Panc1 (cell line): ENCODE measurements at regions not wholly inside any gene's neighbourhood (a gene's known extent, or its start where the extent isn't known, plus 50 kb on each side); places are given as distances from the start of the nearest gene placed in this dataset.

ENCODE experiments used
- ATAC-seq: fragments of 200-7000 bp; cut with Tn5 transposase; 2 replicates; pipeline ENCODE4 v1.9.1; 2020; ENCODE audit warnings: mild to moderate bottlenecking, moderate library complexity
- BruUV-seq: library from RNA; stranded (reverse); fragments of 400-500 nt; replicated peaks from 2 replicates; lab custom pipeline; 2021; lab: Mats Ljungman, UMichigan
- CTCF ChIA-PET: fragments of 300-600 bp; sonication (Branson Sonifier 250); formaldehyde crosslinking; loops from one replicate; lab custom pipeline; 2022; ENCODE audit warnings: antibody characterized with exemption; lab: Charles Lee
- POLR2A ChIA-PET: fragments of 300-600 bp; sonication (Branson Sonifier 250); formaldehyde crosslinking; loops from one replicate; lab custom pipeline; 2022; ENCODE audit warnings: antibody characterized with exemption; lab: Charles Lee
- DNase-seq: peaks from one replicate; pipeline ENCODE4 v3.0.0-alpha.2; 2010; ENCODE audit warnings: low read depth, low spot score
- H3K27ac ChIP-seq: 2 replicates; pipeline ENCODE4 v1.5.1; 2011; ENCODE audit warnings: mild to moderate bottlenecking, low read length, inconsistent platforms
- H3K27me3 ChIP-seq: fragments of 200-500 bp; sonication (Bioruptor generic); 2 replicates; pipeline ENCODE4 v1.6.0; 2014; ENCODE audit warnings: low read length, inconsistent platforms; ENCODE audit not compliant: control insufficient read depth, insufficient read depth
- H3K36me3 ChIP-seq: fragments of 200-500 bp; sonication (Bioruptor generic); 2 replicates; pipeline ENCODE4 v1.5.1; 2014; ENCODE audit warnings: inconsistent platforms, mild to moderate bottlenecking, low read length, moderate library complexity; ENCODE audit not compliant: control insufficient read depth, insufficient read depth
- H3K4me1 ChIP-seq: 2 replicates; pipeline ENCODE4 v1.5.1; 2011; ENCODE audit warnings: inconsistent platforms, mild to moderate bottlenecking, low read length, moderate library complexity; ENCODE audit not compliant: control insufficient read depth, insufficient read depth
- H3K4me3 ChIP-seq, 2 experiments: 2 replicates each; pipeline ENCODE4 v1.5.1; 2011 to 2012; ENCODE audit warnings: low read depth in 2 of 2, low read length in 2 of 2, mild to moderate bottlenecking in 2 of 2, inconsistent platforms in 1 of 2, moderate library complexity in 1 of 2
- H3K9me3 ChIP-seq: fragments of 200-500 bp; sonication (Bioruptor generic); 2 replicates; pipeline ENCODE4 v1.5.1; 2014; ENCODE audit warnings: low read depth, mild to moderate bottlenecking, inconsistent platforms, low read length, moderate library complexity; ENCODE audit not compliant: control insufficient read depth, insufficient read depth
- CTCF ChIP-seq: fragments of 450-650 bp; IDR thresholded peaks from 2 replicates; pipeline ENCODE4 v1.5.1; 2017; ENCODE audit warnings: mild to moderate bottlenecking
- POLR2AphosphoS5 ChIP-seq: IDR thresholded peaks from 2 replicates; pipeline ENCODE4 v1.6.1; 2012; ENCODE audit warnings: mild to moderate bottlenecking, low read depth, low read length, moderate library complexity
- REST ChIP-seq, 2 experiments: IDR thresholded peaks; 2 replicates each; pipeline ENCODE4 v1.6.1; 2011 to 2012; ENCODE audit warnings: low read depth in 2 of 2, control low read depth in 1 of 2, low read length in 1 of 2, mild to moderate bottlenecking in 1 of 2, moderate library complexity in 1 of 2; ENCODE audit not compliant: insufficient read depth in 1 of 2
- SIN3A ChIP-seq: IDR thresholded peaks from 2 replicates; pipeline ENCODE4 v1.6.1; 2012; ENCODE audit warnings: low read depth, mild to moderate bottlenecking, low read length, moderate library complexity, borderline replicate concordance; ENCODE audit not compliant: insufficient read depth
- TCF7L2 ChIP-seq: IDR thresholded peaks from 2 replicates; pipeline ENCODE4 v1.6.1; 2011; ENCODE audit warnings: mild to moderate bottlenecking, low read depth, low read length, inconsistent platforms
- in situ Hi-C: cut with HindIII; loops from 2 replicates; pipeline ENCODE4 v1.10.0; 2016; ENCODE audit warnings: low sequenced_read_pairs, low pct_unique_long_range_greater_than_20kb
- intact Hi-C: fragments of 100-400 bp; cut with micrococcal nuclease; formaldehyde crosslinking; loops from one replicate; pipeline ENCODE4 v1.10.0; 2022; ENCODE audit not compliant: unreplicated experiment

- no peak for TF ChIP-seq POLR2AphosphoS5
- no peak for TF ChIP-seq CTCF
- no peak for TF ChIP-seq SIN3A
- no peak for TF ChIP-seq TCF7L2
- no peak for TF ChIP-seq REST (IDR thresholded peaks at IDR 0.05; ENCODE audit: insufficient read depth in 1 of 2, low read depth in 2 of 2, low read length in 1 of 2)
- no peak for ATAC-seq
- Histone ChIP-seq H3K4me3 (no peak overlapping the region), H3K9me3 (no peaks in the 10 kb centered on the region), H3K27me3 (no peaks in the 10 kb centered on the region), H3K4me1 (no peaks in the 10 kb centered on the region), H3K27ac (no peak overlapping the region), H3K36me3 (no peaks in the 10 kb centered on the region)
- in situ Hi-C loops, result no loop called here
- intact Hi-C loops, result no loop called here
- ChIA-PET POLR2A (no interaction called here), CTCF (no interaction called here)
- no peak for DNase-seq
- BruUV-seq, result no TSS peak
Observed at GRCh38 chr16:72349719-72350118, 177.8 kb upstream of the PMFBP1 start.

- Histone ChIP-seq H3K36me3 (no peaks in the 10 kb centered on the region), H3K9me3 (no peaks in the 10 kb centered on the region; the same call in 1 of the 2 replicates), H3K27me3 (no peaks in the 10 kb centered on the region), H3K4me1 (no peaks in the 10 kb centered on the region), H3K4me3 (no peak overlapping the region), H3K27ac (no peak overlapping the region)
- in situ Hi-C loops, result no loop called here
- no peak for TF ChIP-seq SIN3A
- TF ChIP-seq TCF7L2, result no peak
- no peak for TF ChIP-seq POLR2AphosphoS5
- TF ChIP-seq REST (IDR thresholded peaks at IDR 0.05; ENCODE audit: insufficient read depth in 1 of 2, low read depth in 2 of 2, low read length in 1 of 2), result no peak
- no peak for TF ChIP-seq CTCF
- DNase-seq (no peak), ATAC-seq (no peak)
- POLR2A ChIA-PET, result no interaction called here
- intact Hi-C loops, result no loop called here
- CTCF ChIA-PET, result no interaction called here
- no TSS peak for BruUV-seq
Observed at GRCh38 chr16:72332926-72333325, 161.0 kb upstream of the PMFBP1 start.
